ENCODE measurements at regions not wholly inside any gene's neighbourhood (a gene's known extent, or its start where the extent isn't known, plus 50 kb on each side); places are given as distances from the start of the nearest gene placed in this dataset.

DNA sequence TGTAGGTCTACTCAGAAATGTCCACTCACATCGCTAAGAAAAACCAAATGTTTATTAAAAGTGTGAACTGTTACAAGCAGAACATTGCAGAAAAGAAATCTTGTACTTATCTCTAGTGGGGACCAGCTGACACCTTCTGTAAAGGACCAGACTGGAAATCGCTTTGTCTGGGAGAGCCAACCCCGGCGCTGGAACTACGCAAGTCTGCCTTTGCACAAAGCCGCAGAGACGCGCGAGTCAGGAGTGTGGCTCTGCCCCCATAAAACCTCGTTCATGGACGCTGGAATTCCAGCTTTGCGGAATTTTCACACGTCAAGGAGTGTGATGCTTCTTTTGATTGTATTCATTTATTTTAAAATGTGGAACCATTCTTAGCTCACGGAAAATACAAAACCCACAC is 141.9 kb upstream of the SALL3 start:
- no peaks in the 10 kb centered on the region for H3K9me3 ChIP-seq (ENCODE audit: control insufficient read depth, insufficient read depth, low read length)
- H3K36me3 ChIP-seq (ENCODE audit: control insufficient read depth, insufficient read depth, low read length) = no peaks in the 10 kb centered on the region
- no peak overlapping the region for H3K27ac ChIP-seq (ENCODE audit: low read length)
- no CpG with 5 or more reads among the region's 14 CpGs for WGBS (ENCODE audit: insufficient coverage, insufficient read length)
- DNase-seq (ENCODE audit: low read depth, low spot score) = no peak
- no peak overlapping the region for H3K4me3 ChIP-seq (ENCODE audit: low read length)
- no peaks in the 10 kb centered on the region for H3K4me1 ChIP-seq (ENCODE audit: control insufficient read depth, insufficient read depth, low read length)
- no peaks in the 10 kb centered on the region for H3K27me3 ChIP-seq (ENCODE audit: control insufficient read depth, insufficient read depth, low read length)

- H3K9me3 ChIP-seq (ENCODE audit: control insufficient read depth, insufficient read depth, low read length) = no peaks in the 10 kb centered on the region
- no peak for DNase-seq (ENCODE audit: low read depth, low spot score)
- no peaks in the 10 kb centered on the region for H3K36me3 ChIP-seq (ENCODE audit: control insufficient read depth, insufficient read depth, low read length)
- no CpG with 5 or more reads among the region's 7 CpGs for WGBS (ENCODE audit: insufficient coverage, insufficient read length)
- H3K4me3 ChIP-seq (ENCODE audit: low read length) = no peak overlapping the region
- no peaks in the 10 kb centered on the region for H3K4me1 ChIP-seq (ENCODE audit: control insufficient read depth, insufficient read depth, low read length)
- H3K27me3 ChIP-seq (ENCODE audit: control insufficient read depth, insufficient read depth, low read length) = no peaks in the 10 kb centered on the region
- H3K27ac ChIP-seq (ENCODE audit: low read length) = no peak overlapping the region
These were observed 141.4 kb upstream of the SALL3 start for GRCh38 chr18:78838183-78838582.

GRCh38 chr18:78849046-78849445 is 130.6 kb upstream of the SALL3 start:
- no peaks in the 10 kb centered on the region for H3K27me3 ChIP-seq (ENCODE audit: control insufficient read depth, insufficient read depth, low read length)
- H3K9me3 ChIP-seq (ENCODE audit: control insufficient read depth, insufficient read depth, low read length) = no peaks in the 10 kb centered on the region
- no CpG with 5 or more reads among the region's 5 CpGs for WGBS (ENCODE audit: insufficient coverage, insufficient read length)
- no peak overlapping the region for H3K27ac ChIP-seq (ENCODE audit: low read length)
- no peak overlapping the region for H3K4me3 ChIP-seq (ENCODE audit: low read length)
- H3K36me3 ChIP-seq (ENCODE audit: control insufficient read depth, insufficient read depth, low read length) = no peaks in the 10 kb centered on the region
- DNase-seq (ENCODE audit: low read depth, low spot score) = no peak
- no peaks in the 10 kb centered on the region; the same call in 1 of the 2 replicates for H3K4me1 ChIP-seq (ENCODE audit: control insufficient read depth, insufficient read depth, low read length)

DNA sequence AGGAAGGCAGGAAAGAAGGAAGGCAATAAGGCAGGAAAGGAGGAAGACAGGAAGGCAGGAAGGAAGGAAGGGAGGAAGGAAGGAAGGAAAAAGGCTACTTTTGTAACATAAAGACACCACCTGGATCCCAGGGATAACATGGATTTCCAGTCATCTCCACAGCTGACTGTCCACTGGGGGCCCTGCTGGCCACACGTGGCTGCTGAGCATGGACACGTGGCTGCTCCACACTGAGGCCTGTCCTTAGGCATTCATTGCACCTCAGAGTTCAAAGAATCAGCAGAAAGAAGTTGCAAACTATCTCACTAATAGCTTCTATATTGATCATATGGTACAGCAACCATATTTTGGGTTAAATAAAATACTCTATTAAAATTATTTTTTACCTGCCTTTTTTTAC is 130.2 kb upstream of the SALL3 start:
- no peak overlapping the region for H3K4me3 ChIP-seq (ENCODE audit: low read length)
- DNase-seq (ENCODE audit: low read depth, low spot score) = no peak
- H3K4me1 ChIP-seq (ENCODE audit: control insufficient read depth, insufficient read depth, low read length) = no peaks in the 10 kb centered on the region; the same call in 1 of the 2 replicates
- no CpG with 5 or more reads among the region's 2 CpGs for WGBS (ENCODE audit: insufficient coverage, insufficient read length)
- no peak overlapping the region for H3K27ac ChIP-seq (ENCODE audit: low read length)
- H3K27me3 ChIP-seq (ENCODE audit: control insufficient read depth, insufficient read depth, low read length) = no peaks in the 10 kb centered on the region
- H3K9me3 ChIP-seq (ENCODE audit: control insufficient read depth, insufficient read depth, low read length) = no peaks in the 10 kb centered on the region
- H3K36me3 ChIP-seq (ENCODE audit: control insufficient read depth, insufficient read depth, low read length) = no peaks in the 10 kb centered on the region

- H3K27ac ChIP-seq (ENCODE audit: low read length) = no peak overlapping the region
- no peaks in the 10 kb centered on the region for H3K36me3 ChIP-seq (ENCODE audit: control insufficient read depth, insufficient read depth, low read length)
- no peak overlapping the region for H3K4me3 ChIP-seq (ENCODE audit: low read length)
- H3K4me1 ChIP-seq (ENCODE audit: control insufficient read depth, insufficient read depth, low read length) = no peaks in the 10 kb centered on the region; the same call in 1 of the 2 replicates
- H3K27me3 ChIP-seq (ENCODE audit: control insufficient read depth, insufficient read depth, low read length) = no peaks in the 10 kb centered on the region
- DNase-seq (ENCODE audit: low read depth, low spot score) = no peak
- no CpG with 5 or more reads among the region's 3 CpGs for WGBS (ENCODE audit: insufficient coverage, insufficient read length)
- no peaks in the 10 kb centered on the region for H3K9me3 ChIP-seq (ENCODE audit: control insufficient read depth, insufficient read depth, low read length)
These were observed 126.3 kb upstream of the SALL3 start for GRCh38 chr18:78853341-78853740.

DNA sequence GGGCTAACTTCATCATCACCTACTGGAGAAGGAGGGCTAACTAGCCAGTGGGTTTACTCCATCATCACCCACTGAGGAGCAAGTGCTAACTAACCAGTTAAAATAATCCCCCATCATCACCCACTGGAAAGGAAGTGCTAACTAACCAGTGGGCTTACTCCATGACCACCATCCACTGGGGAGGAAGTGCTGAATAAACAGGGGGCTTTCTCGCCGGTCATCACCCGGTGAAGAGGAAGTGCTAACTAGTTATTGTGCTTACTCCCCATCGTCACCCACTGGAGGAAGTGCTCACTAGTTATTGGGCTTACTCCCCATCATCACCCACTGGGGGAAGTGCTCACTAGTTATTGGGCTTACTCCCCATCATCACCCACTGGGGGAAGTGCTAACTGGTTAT is 124.4 kb upstream of the SALL3 start:
- Histone ChIP-seq H3K4me1 (ENCODE audit: control insufficient read depth, insufficient read depth, low read length) (no peaks in the 10 kb centered on the region; the same call in 1 of the 2 replicates), H3K36me3 (ENCODE audit: control insufficient read depth, insufficient read depth, low read length) (no peaks in the 10 kb centered on the region), H3K27ac (ENCODE audit: low read length) (no peak overlapping the region), H3K4me3 (ENCODE audit: low read length) (no peak overlapping the region), H3K9me3 (ENCODE audit: control insufficient read depth, insufficient read depth, low read length) (no peaks in the 10 kb centered on the region), H3K27me3 (ENCODE audit: control insufficient read depth, insufficient read depth, low read length) (no peaks in the 10 kb centered on the region)
- no peak for DNase-seq (ENCODE audit: low read depth, low spot score)
- no CpG with 5 or more reads among the region's 4 CpGs for WGBS (ENCODE audit: insufficient coverage, insufficient read length)

DNA sequence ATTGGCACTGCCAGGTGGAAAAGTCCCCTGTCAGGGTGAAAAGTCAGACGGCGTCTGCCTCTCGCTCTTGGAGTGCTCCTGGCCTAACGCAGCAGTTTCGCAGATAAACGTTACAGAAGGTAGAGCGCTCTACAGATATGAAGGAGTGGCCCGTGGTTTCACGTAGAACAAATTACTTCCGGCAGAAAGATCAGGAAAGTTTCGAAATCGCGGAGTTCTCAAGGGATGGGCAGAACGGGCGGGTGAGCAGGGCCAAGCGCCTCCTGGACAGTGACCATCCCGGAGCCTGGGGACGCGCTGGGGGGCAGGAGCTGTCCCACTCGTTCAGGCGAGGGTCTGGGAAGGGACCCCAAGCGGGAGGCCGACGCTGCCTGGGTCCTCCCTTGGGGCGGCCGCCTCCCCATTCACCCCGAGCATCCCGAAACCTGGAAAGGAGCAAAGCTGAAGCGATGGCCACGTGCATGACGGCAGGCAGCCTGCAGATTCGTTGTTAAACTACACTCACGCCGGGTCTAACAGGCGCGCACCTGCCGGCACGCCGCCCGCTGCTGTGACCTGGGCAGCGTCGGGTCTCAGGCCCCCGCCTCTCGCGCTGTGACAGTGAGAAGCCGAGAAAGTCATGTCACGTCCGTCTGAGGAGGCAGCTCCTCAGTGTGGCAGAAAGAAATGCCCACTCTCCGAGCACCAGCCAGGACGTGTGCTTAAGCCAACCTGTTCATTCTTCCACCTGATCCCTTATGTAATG is 122.9 kb upstream of the SALL3 start:
- Histone ChIP-seq H3K9me3 (ENCODE audit: control insufficient read depth, insufficient read depth, low read length) (no peaks in the 10 kb centered on the region), H3K4me3 (ENCODE audit: low read length) (no peak overlapping the region), H3K27me3 (ENCODE audit: control insufficient read depth, insufficient read depth, low read length) (no peaks in the 10 kb centered on the region), H3K36me3 (ENCODE audit: control insufficient read depth, insufficient read depth, low read length) (no peaks in the 10 kb centered on the region), H3K27ac (ENCODE audit: low read length) (no peak overlapping the region), H3K4me1 (ENCODE audit: control insufficient read depth, insufficient read depth, low read length) (no peaks in the 10 kb centered on the region; the same call in 1 of the 2 replicates)
- no peak for DNase-seq (ENCODE audit: low read depth, low spot score)
- WGBS (ENCODE audit: insufficient coverage, insufficient read length) = no CpG with 5 or more reads among the region's 50 CpGs

DNA sequence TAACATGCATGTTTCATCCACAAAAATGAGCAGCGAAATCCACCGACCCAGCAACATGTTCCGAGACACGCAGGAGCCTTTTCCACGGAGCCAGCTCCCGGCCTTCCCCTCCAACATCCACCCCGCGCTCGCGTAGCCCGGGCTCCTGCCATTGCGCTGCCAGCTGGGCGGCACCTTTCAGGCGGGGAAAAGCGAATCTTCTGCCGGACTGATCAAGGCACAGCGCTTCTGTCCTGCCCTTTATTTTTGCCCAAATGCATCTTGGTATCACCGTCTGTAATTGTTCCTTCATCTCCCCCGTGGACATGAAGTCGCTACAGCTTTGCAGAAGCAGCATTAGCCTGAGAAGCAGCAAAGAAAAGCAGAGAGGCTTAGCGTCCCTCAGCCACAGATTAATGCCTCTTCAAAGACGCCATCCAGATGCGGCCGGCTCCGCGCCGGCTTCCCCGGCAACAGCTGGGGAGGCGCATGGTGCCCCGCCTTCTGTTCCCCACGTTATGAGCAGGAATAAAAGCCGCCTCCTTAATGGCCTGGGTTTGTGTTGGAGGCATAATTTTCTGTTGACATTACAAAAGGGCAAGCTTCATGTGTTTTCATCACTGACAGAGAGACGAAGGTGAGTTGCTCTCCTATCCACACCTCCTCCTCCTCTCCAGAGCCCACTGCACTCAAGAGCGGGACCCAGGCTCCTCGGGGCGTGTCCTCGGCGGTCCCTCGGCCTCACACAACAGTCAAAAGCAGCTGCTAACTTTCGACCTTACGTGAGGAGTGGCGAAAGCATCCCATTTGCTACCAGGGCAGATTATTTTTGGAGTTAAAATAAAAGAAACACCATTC is 122.1 kb upstream of the SALL3 start:
- Histone ChIP-seq H3K27ac (ENCODE audit: low read length) (no peak overlapping the region), H3K27me3 (ENCODE audit: control insufficient read depth, insufficient read depth, low read length) (no peaks in the 10 kb centered on the region), H3K36me3 (ENCODE audit: control insufficient read depth, insufficient read depth, low read length) (no peaks in the 10 kb centered on the region), H3K4me3 (ENCODE audit: low read length) (no peak overlapping the region), H3K9me3 (ENCODE audit: control insufficient read depth, insufficient read depth, low read length) (no peaks in the 10 kb centered on the region), H3K4me1 (ENCODE audit: control insufficient read depth, insufficient read depth, low read length) (no peaks in the 10 kb centered on the region; the same call in 1 of the 2 replicates)
- no peak for DNase-seq (ENCODE audit: low read depth, low spot score)
- WGBS (ENCODE audit: insufficient coverage, insufficient read length) = no CpG with 5 or more reads among the region's 42 CpGs

GRCh38 chr18:78859686-78860085 is 119.9 kb upstream of the SALL3 start:
- H3K4me1 ChIP-seq (ENCODE audit: control insufficient read depth, insufficient read depth, low read length) = no peaks in the 10 kb centered on the region
- no peaks in the 10 kb centered on the region for H3K36me3 ChIP-seq (ENCODE audit: control insufficient read depth, insufficient read depth, low read length)
- H3K9me3 ChIP-seq (ENCODE audit: control insufficient read depth, insufficient read depth, low read length) = no peaks in the 10 kb centered on the region
- H3K4me3 ChIP-seq (ENCODE audit: low read length) = no peak overlapping the region
- no peaks in the 10 kb centered on the region for H3K27me3 ChIP-seq (ENCODE audit: control insufficient read depth, insufficient read depth, low read length)
- no peak for DNase-seq (ENCODE audit: low read depth, low spot score)
- no CpG with 5 or more reads among the region's 11 CpGs for WGBS (ENCODE audit: insufficient coverage, insufficient read length)
- H3K27ac ChIP-seq (ENCODE audit: low read length) = no peak overlapping the region

DNA sequence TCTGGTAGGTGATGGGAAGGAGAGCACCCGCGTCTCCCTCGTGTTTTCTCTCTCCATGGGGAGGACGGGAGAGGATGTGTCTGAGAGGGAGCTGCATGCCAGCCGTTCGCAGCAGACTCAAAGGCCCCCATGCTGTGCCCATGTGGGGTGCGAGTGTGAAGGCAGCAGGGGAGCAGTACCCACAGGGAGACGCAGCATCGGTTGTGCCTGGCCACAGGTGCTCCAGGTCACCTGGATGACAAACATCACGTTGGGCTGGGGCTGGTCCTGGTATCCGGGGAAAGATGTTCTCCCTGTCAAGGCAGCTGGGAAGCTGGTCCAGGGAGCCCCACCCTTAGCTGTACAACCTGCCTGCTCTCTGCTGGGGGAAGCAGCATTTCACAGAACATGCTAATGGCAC is 119.5 kb upstream of the SALL3 start:
- Histone ChIP-seq H3K4me1 (ENCODE audit: control insufficient read depth, insufficient read depth, low read length) (no peaks in the 10 kb centered on the region), H3K27ac (ENCODE audit: low read length) (no peak overlapping the region), H3K9me3 (ENCODE audit: control insufficient read depth, insufficient read depth, low read length) (no peaks in the 10 kb centered on the region), H3K4me3 (ENCODE audit: low read length) (no peak overlapping the region), H3K36me3 (ENCODE audit: control insufficient read depth, insufficient read depth, low read length) (no peaks in the 10 kb centered on the region), H3K27me3 (ENCODE audit: control insufficient read depth, insufficient read depth, low read length) (no peaks in the 10 kb centered on the region)
- WGBS (ENCODE audit: insufficient coverage, insufficient read length) = no CpG with 5 or more reads among the region's 11 CpGs
- DNase-seq (ENCODE audit: low read depth, low spot score) = no peak
